Upper lobe of right lung (tissue), 1 donor: ENCODE measurements at regions not wholly inside any gene's neighbourhood (a gene's known extent, or its start where the extent isn't known, plus 50 kb on each side); places are given as distances from the start of the nearest gene placed in this dataset.
"Not testable (repeated sequence)": the region's sequence is repeated elsewhere in the genome, so short reads cannot be mapped to it uniquely, and the experiment has no call there.

Experiments
- ATAC-seq: fragments of 200-7000 bp; cut with Tn5 transposase; one replicate; pipeline ENCODE4 v1.9.1; 2020; ENCODE audit warnings: mild to moderate bottlenecking, moderate library complexity
- DNase-seq: peaks from one replicate; pipeline ENCODE4 v3.0.0-alpha.2; 2020
- H3K27ac ChIP-seq: fragments of 200-600 bp; one replicate; pipeline ENCODE4 v1.8.0; 2022
- H3K27me3 ChIP-seq: fragments of 200-600 bp; one replicate; pipeline ENCODE4 v1.8.0; 2022; ENCODE audit warnings: mild to moderate bottlenecking
- H3K36me3 ChIP-seq: fragments of 200-600 bp; one replicate; pipeline ENCODE4 v1.8.0; 2022
- H3K4me1 ChIP-seq: fragments of 200-600 bp; one replicate; pipeline ENCODE4 v1.8.0; 2022
- H3K4me3 ChIP-seq: fragments of 200-600 bp; one replicate; pipeline ENCODE4 v1.8.0; 2022; ENCODE audit warnings: mild to moderate bottlenecking
- H3K9me3 ChIP-seq: fragments of 200-600 bp; one replicate; pipeline ENCODE4 v1.8.0; 2022
- CTCF ChIP-seq: fragments of 200-600 bp; IDR thresholded peaks from one replicate; pipeline ENCODE4 v1.8.0; 2022; ENCODE audit warnings: antibody characterized with exemption
- intact Hi-C: fragments of 100-400 bp; cut with DNase I; formaldehyde crosslinking; loops from one replicate; pipeline ENCODE4 v1.11.0; 2022
- donor health status: DM: no; HTN: yes; CAD: no; lungs with severe emphysema.

DNA sequence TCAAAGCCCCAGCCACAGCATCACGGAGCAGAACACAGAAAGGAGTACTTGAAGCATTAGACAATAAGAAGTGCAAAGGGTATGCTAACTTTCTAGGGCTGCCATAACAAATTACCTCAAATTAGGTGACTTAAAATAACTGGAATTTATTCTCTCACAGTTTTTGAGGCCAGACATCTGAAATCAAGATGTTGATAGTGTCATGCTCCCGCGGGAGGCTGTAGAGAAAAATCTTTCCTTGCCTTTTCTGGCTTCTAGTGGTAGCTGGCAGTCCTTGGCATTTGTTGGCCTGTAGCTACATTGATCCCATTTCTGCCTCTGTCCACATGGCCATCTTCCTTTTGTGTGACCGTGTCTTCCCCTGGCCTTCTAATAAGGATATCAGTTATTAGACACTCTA, 51.9 kb upstream of the SPDL1 start:
- Histone ChIP-seq H3K27ac (no peak overlapping the region), H3K27me3 (no peaks in the 10 kb centered on the region), H3K9me3 (no peaks in the 10 kb centered on the region), H3K4me3 (no peak overlapping the region), H3K4me1 (peaks cover 4% of the 10 kb centered on the region), H3K36me3 (no peaks in the 10 kb centered on the region)
- TF ChIP-seq CTCF = no peak
- DNase-seq = no peak
- no peak for ATAC-seq
- intact Hi-C loops = no loop called here

- no peak for ATAC-seq
- Histone ChIP-seq H3K36me3 (no peaks in the 10 kb centered on the region), H3K4me3 (no peak overlapping the region), H3K4me1 (no peaks in the 10 kb centered on the region), H3K9me3 (no peaks in the 10 kb centered on the region), H3K27me3 (no peaks in the 10 kb centered on the region), H3K27ac (no peak overlapping the region)
- intact Hi-C loops = no loop called here
- TF ChIP-seq CTCF = no peak
- DNase-seq = no peak
Measured at GRCh38 chr5:169527863-169528262, 55.7 kb upstream of the SPDL1 start.

GRCh38 chr5:169527066-169527465, 56.5 kb upstream of the SPDL1 start:
- no peak for ATAC-seq
- no peak for DNase-seq
- Histone ChIP-seq H3K4me3 (no peak overlapping the region), H3K27me3 (no peaks in the 10 kb centered on the region), H3K4me1 (no peaks in the 10 kb centered on the region), H3K27ac (no peak overlapping the region), H3K9me3 (no peaks in the 10 kb centered on the region), H3K36me3 (no peaks in the 10 kb centered on the region)
- TF ChIP-seq CTCF = no peak
- intact Hi-C loops = no loop called here

DNA sequence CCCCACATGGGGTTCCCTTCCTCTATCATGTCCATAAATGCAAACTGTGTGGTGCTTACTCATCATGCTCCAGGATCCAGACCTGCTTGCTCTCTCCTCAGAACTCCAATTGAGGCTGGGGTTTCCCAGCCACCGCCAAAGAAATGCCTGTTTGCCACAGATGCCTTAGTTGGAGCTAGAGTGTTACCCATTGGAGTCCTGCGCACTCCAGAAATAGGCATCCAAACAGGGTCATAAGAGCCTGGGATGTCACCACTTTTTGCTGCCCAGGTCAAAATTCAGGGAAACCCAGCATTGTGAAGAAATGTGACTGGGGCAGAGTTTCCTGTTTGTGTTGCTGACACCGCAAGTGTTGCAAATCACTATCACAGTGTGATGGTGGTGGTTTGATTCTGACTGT, 60.7 kb upstream of the SPDL1 start:
- H3K4me3 ChIP-seq = no peak overlapping the region
- ATAC-seq (no peak), DNase-seq (no peak)
- no peaks in the 10 kb centered on the region for H3K4me1 ChIP-seq
- intact Hi-C loops = no loop called here
- H3K36me3 ChIP-seq = no peaks in the 10 kb centered on the region
- no peaks in the 10 kb centered on the region for H3K27me3 ChIP-seq
- no peaks in the 10 kb centered on the region for H3K9me3 ChIP-seq
- TF ChIP-seq CTCF = no peak
- H3K27ac ChIP-seq = no peak overlapping the region

DNA sequence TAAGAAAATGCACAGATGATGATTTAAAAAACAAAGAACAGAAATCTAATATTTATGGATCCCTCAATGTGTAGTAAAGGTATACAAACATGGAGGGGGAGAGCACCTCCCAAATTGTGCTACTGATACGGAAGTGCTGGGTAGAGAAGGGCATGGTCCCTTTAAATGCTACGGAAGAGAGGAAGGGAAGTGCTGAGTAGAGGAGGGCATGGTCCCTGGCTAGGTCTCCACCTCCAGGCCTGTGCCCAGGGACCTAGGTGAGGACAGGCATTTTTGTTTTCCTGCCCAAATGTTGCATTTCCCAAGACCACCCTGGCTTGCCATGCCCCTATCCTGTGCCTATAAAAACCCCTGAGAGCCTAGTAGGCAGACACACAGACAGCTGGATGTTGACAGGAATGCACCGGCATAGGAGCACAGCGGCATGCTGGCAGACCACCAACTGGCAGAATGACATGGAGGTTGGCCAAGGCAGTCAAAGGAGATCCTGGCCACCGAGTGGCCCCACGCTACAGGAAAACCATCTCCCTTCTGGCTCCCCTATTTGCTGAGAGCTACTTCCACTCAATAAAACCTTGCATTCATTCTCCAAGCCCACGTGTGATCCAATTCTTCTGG, 62.1 kb upstream of the SPDL1 start:
- H3K9me3 ChIP-seq = no peaks in the 10 kb centered on the region
- ATAC-seq = no peak
- no peaks in the 10 kb centered on the region for H3K36me3 ChIP-seq
- intact Hi-C loops = no loop called here
- no peaks in the 10 kb centered on the region for H3K4me1 ChIP-seq
- H3K27me3 ChIP-seq = no peaks in the 10 kb centered on the region
- no peak for TF ChIP-seq CTCF
- no peak overlapping the region for H3K4me3 ChIP-seq
- no peak for DNase-seq
- no peak overlapping the region for H3K27ac ChIP-seq

- no peaks in the 10 kb centered on the region for H3K27me3 ChIP-seq
- DNase-seq = no peak
- no peaks in the 10 kb centered on the region for H3K4me1 ChIP-seq
- no peaks in the 10 kb centered on the region for H3K36me3 ChIP-seq
- intact Hi-C loops = no loop called here
- H3K9me3 ChIP-seq = no peaks in the 10 kb centered on the region
- ATAC-seq = no peak
- H3K4me3 ChIP-seq = no peak overlapping the region
- H3K27ac ChIP-seq = no peak overlapping the region
- TF ChIP-seq CTCF = no peak
Measured at GRCh38 chr5:169519358-169519757, 64.2 kb upstream of the SPDL1 start.

- ATAC-seq, H3K36me3 ChIP-seq, intact Hi-C loops, H3K27me3 ChIP-seq, H3K4me1 ChIP-seq, H3K9me3 ChIP-seq, H3K4me3 ChIP-seq, DNase-seq, H3K27ac ChIP-seq: not testable (repeated sequence)
Measured at GRCh38 chr5:169518779-169519178, 64.8 kb upstream of the SPDL1 start.
